K562 (cell line): ENCODE measurements at regions not wholly inside any gene's neighbourhood (a gene's known extent, or its start where the extent isn't known, plus 50 kb on each side); places are given as distances from the start of the nearest gene placed in this dataset.

Experiments
- ARNT ChIP-seq, 2 experiments: fragments of 450-650 bp; IDR thresholded peaks; 2 replicates each; pipeline ENCODE4 v1.6.1; 2016; ENCODE audit warnings: mild to moderate bottlenecking in 1 of 2
- CAMTA2 ChIP-seq: fragments of 250-450 bp; sonication (Bioruptor Pico); conservative IDR thresholded peaks from 2 replicates; pipeline ENCODE4 v1.5.1; 2022
- ILF3 ChIP-seq: fragments of 450-650 bp; IDR thresholded peaks from 2 replicates; pipeline ENCODE4 v1.6.1; 2018; ENCODE audit warnings: antibody characterized with exemption, mild to moderate bottlenecking, moderate library complexity, borderline replicate concordance
- MTA3 ChIP-seq: fragments of 450-650 bp; formaldehyde crosslinking; IDR thresholded peaks from 2 replicates; pipeline ENCODE4 v1.6.1; 2017; ENCODE audit warnings: mild to moderate bottlenecking, borderline replicate concordance
- POLR3G ChIP-seq: IDR thresholded peaks from 2 replicates; pipeline ENCODE4 v1.6.1; 2011; ENCODE audit not compliant: insufficient read length, insufficient replicate concordance; ENCODE audit errors: extremely low read depth
- SFPQ ChIP-seq: fragments of 200-400 bp; formaldehyde crosslinking; IDR thresholded peaks from 2 replicates; pipeline ENCODE4 v1.6.1; 2017; ENCODE audit warnings: mild to moderate bottlenecking, low read depth, low read length, moderate library complexity
- TEAD4 ChIP-seq, 2 experiments: sonication (generic) in 1 of 2; formaldehyde crosslinking in 1 of 2; IDR thresholded peaks; 2 replicates each; pipeline versions ENCODE4 v1.6.1 to v1.8.0; 2012 to 2022; ENCODE audit warnings: borderline replicate concordance in 1 of 2, inconsistent platforms in 1 of 2, low read length in 1 of 2, mild to moderate bottlenecking in 1 of 2, missing genetic modification reagents in 1 of 2
- TSC22D4 ChIP-seq: fragments of 450-650 bp; IDR thresholded peaks from 2 replicates; pipeline ENCODE4 v1.6.1; 2016; ENCODE audit warnings: missing genetic modification characterization, missing biosample characterization, control low read depth
- WHSC1 ChIP-seq: IDR thresholded peaks from one replicate; pipeline ENCODE4 v1.6.1; 2012; ENCODE audit warnings: low read length, control low read depth, inconsistent platforms
- ZNF512 ChIP-seq: IDR thresholded peaks from 2 replicates; pipeline ENCODE4 v1.6.1; 2016; ENCODE audit warnings: missing genetic modification characterization, missing compliant biosample characterization
- ZNF57 ChIP-seq: fragments of 450-650 bp; formaldehyde crosslinking; IDR thresholded peaks from 2 replicates; pipeline ENCODE4 v1.4.0; 2020; ENCODE audit warnings: mild to moderate bottlenecking, moderate library complexity

DNA sequence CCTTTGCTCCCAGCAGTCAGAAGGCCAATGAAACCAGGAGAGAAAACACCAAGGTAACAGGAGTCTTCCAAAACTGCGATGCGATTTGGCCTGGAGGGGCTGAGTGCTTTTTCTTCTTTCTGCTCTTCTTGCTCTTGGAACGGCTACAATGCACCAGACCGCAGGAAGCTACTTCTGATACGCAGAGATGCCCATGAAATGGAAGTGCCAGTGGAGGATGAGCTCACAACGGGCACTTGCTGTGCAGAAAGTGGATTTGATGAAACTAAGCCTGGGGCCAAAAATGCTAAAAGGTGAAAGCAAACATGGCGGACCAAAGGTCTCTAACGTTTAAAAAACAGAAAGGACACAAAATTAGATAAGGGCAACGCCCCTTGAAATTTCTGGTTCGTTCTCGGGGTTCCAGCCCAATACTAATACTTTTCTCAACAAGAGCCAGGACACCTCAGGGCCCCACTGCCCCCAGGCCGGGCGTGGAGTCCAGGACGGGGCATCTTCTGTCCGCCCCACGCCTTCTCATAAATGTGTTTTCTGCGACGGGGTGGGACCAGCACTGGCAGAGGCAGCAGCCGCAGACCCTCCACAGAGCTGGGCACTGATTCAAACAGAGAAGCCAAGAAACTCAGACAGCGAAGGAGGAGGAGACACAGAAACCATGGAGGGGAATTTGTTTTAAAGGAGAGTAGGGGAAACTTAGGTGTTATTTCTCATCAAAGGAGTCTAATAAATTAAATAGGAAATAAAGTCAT lies 101.3 kb downstream of the CRYAA start (continued):
- TF ChIP-seq WHSC1 (no peak), TEAD4 (IDR thresholded peaks at IDR 0.05; ENCODE audit: low read length) (no peak), TEAD4 (CRISPR knock-in tag; IDR thresholded peaks at IDR 0.05; ENCODE audit: borderline replicate concordance) (no peak), MTA3 (no peak), SFPQ (no peak), CAMTA2 (CRISPR knock-in tag) (no peak), ARNT (IDR thresholded peaks at IDR 0.05) (no peak), ZNF57 (CRISPR knock-in tag) (no peak), TSC22D4 (tag) (no peak), ZNF512 (no peak), ILF3 (no peak), POLR3G (no peak)
